SK-N-SH treated with all-trans-retinoic acid at 6 μM for 48 hours (cell line): ENCODE measurements at regions not wholly inside any gene's neighbourhood (a gene's known extent, or its start where the extent isn't known, plus 50 kb on each side); places are given as distances from the start of the nearest gene placed in this dataset.

Source experiments
- ARNTL ChIP-seq: fragments of 450-650 bp; formaldehyde crosslinking; IDR thresholded peaks from 2 replicates; pipeline ENCODE4 v1.5.0; 2020; ENCODE audit warnings: low read depth, mild to moderate bottlenecking, moderate library complexity, borderline replicate concordance
- CREB5 ChIP-seq: fragments of 250-450 bp; sonication (Bioruptor Pico); IDR thresholded peaks from 2 replicates; pipeline ENCODE4 v1.5.1; 2020; ENCODE audit warnings: low read depth, mild to moderate bottlenecking, moderate library complexity
- CSRNP3 ChIP-seq: fragments of 250-450 bp; sonication (Bioruptor Pico); IDR thresholded peaks from 2 replicates; pipeline ENCODE4 v1.5.1; 2021; ENCODE audit warnings: mild to moderate bottlenecking, moderate library complexity
- ISL1 ChIP-seq: fragments of 250-450 bp; sonication (Bioruptor Pico); IDR thresholded peaks from 2 replicates; pipeline ENCODE4 v2.1.2; 2022; ENCODE audit warnings: mild to moderate bottlenecking, moderate library complexity
- OSR1 ChIP-seq: fragments of 250-450 bp; sonication (Bioruptor Pico); IDR thresholded peaks from 2 replicates; pipeline ENCODE4 v1.8.0; 2022; ENCODE audit warnings: moderate library complexity, mild to moderate bottlenecking, inconsistent platforms
- PATZ1 ChIP-seq: fragments of 250-450 bp; sonication (Bioruptor Pico); IDR thresholded peaks from 2 replicates; pipeline ENCODE4 v1.8.0; 2020; ENCODE audit warnings: mild to moderate bottlenecking, moderate library complexity, borderline replicate concordance
- RARB ChIP-seq: fragments of 250-450 bp; sonication (Bioruptor Pico); IDR thresholded peaks from 2 replicates; pipeline ENCODE4 v1.8.0; 2021; ENCODE audit warnings: mild to moderate bottlenecking, moderate library complexity
- SNAI2 ChIP-seq: fragments of 250-450 bp; sonication (Bioruptor Pico); IDR thresholded peaks from 2 replicates; pipeline ENCODE4 v1.5.0; 2020; ENCODE audit warnings: mild to moderate bottlenecking, moderate library complexity
- TCF4 ChIP-seq: fragments of 250-450 bp; sonication (Bioruptor Pico); IDR thresholded peaks from 2 replicates; pipeline ENCODE4 v1.8.0; 2021; ENCODE audit warnings: mild to moderate bottlenecking, moderate library complexity, borderline replicate concordance
- TOX ChIP-seq: fragments of 250-450 bp; sonication (Bioruptor Pico); IDR thresholded peaks from 2 replicates; pipeline ENCODE4 v1.8.0; 2021; ENCODE audit warnings: mild to moderate bottlenecking, moderate library complexity, borderline replicate concordance
- TSHZ2 ChIP-seq: fragments of 250-450 bp; sonication (Bioruptor Pico); IDR thresholded peaks from 2 replicates; pipeline ENCODE4 v1.5.0; 2020; ENCODE audit warnings: mild to moderate bottlenecking, moderate library complexity
- ZC3H10 ChIP-seq: fragments of 250-450 bp; sonication (Bioruptor Pico); IDR thresholded peaks from 2 replicates; pipeline ENCODE4 v1.5.1; 2021; ENCODE audit warnings: mild to moderate bottlenecking, moderate library complexity
- ZFP3 ChIP-seq: fragments of 250-450 bp; sonication (Bioruptor Pico); IDR thresholded peaks from 2 replicates; pipeline ENCODE4 v1.5.0; 2020; ENCODE audit warnings: mild to moderate bottlenecking, moderate library complexity
- ZFP30 ChIP-seq: fragments of 450-650 bp; formaldehyde crosslinking; IDR thresholded peaks from 2 replicates; pipeline ENCODE4 v1.5.0; 2022; ENCODE audit warnings: mild to moderate bottlenecking, moderate library complexity

- TF ChIP-seq ZFP30 (CRISPR knock-in tag) (no peak), RARB (CRISPR knock-in tag) (no peak), ISL1 (CRISPR knock-in tag) (no peak), ARNTL (CRISPR knock-in tag) (no peak), TCF4 (CRISPR knock-in tag) (no peak), CSRNP3 (no peak), PATZ1 (CRISPR knock-in tag) (no peak), CREB5 (CRISPR knock-in tag) (no peak), TOX (CRISPR knock-in tag) (no peak), OSR1 (CRISPR knock-in tag) (no peak), ZFP3 (no peak), ZC3H10 (CRISPR knock-in tag) (no peak), TSHZ2 (CRISPR knock-in tag) (no peak), SNAI2 (CRISPR knock-in tag) (no peak)
Observed at GRCh38 chr10:78614267-78614666, 454.5 kb upstream of the ZMIZ1 start.
